ENCODE measurements at regions not wholly inside any gene's neighbourhood (a gene's known extent, or its start where the extent isn't known, plus 50 kb on each side); places are given as distances from the start of the nearest gene placed in this dataset.

DNA sequence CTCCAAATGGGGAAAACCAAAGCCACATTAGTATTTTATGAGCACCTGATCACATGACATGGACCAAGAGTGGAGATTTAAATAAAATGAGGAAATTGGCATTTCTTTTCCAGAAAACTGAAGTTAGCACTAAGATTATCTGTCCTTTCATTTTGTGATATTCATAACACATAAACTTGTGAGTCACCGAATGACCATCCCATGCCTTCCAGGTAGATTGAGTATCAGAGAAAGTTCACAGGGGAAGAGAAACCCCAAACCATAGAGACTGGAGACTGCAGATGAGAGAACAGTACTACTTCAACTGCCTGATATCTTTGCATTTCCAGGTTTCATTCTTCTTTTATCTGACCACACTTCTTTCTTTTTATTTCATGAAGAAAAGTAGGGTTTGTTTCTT is 176.3 kb upstream of the LRP1B start:
- Mint-ChIP-seq H3K27me3 (no peaks in the 10 kb centered on the region), H3K4me1 (no peaks in the 10 kb centered on the region), H3K4me3 (no peak overlapping the region), H3K9me3 (ENCODE audit: insufficient read depth) (peaks cover 5% of the 10 kb centered on the region), H3K27ac (no peak overlapping the region)
- Histone ChIP-seq H3K4me2 (replicated peaks; ENCODE audit: low read depth, low read length, poor library complexity, severe bottlenecking) (no peak overlapping the region), H3K4me1 (ENCODE audit: control insufficient read depth in 2 of 2, insufficient read depth in 2 of 2, low read length in 2 of 2) (no peaks in the 10 kb centered on the region), H4K20me1 (ENCODE audit: control insufficient read depth, insufficient read depth, low read length, poor library complexity, severe bottlenecking) (no peaks in the 10 kb centered on the region), H3K27ac (ENCODE audit: low read length in 2 of 2) (no peak overlapping the region), H3K27me3 (replicated peaks in 1 of 4; ENCODE audit: control extremely low read depth in 1 of 4, control insufficient read depth in 3 of 4, insufficient read depth in 4 of 4, low read length in 3 of 4) (no peaks in the 10 kb centered on the region), H3K9ac (ENCODE audit: low read length) (no peak overlapping the region), H2AFZ (ENCODE audit: insufficient read depth, low read depth, low read length, poor library complexity, severe bottlenecking) (no peak overlapping the region), H3K9me3 (ENCODE audit: control extremely low read depth in 1 of 3, control insufficient read depth in 2 of 3, insufficient read depth in 1 of 3, low read length in 2 of 3) (peaks cover 0 to 8% (median 2%) of the 10 kb centered on the region in 3 donors), H3K79me2 (ENCODE audit: control insufficient read depth, insufficient read depth, low read length) (no peaks in the 10 kb centered on the region), H3K36me3 (replicated peaks in 1 of 2; ENCODE audit: control extremely low read depth in 1 of 2, control insufficient read depth in 1 of 2, extremely low read depth in 1 of 2, insufficient read depth in 2 of 2, low read length in 1 of 2) (no peaks in the 10 kb centered on the region), H3K4me3 (ENCODE audit: control extremely low read depth in 1 of 5, extremely low read depth in 1 of 5, insufficient read depth in 1 of 5, low read depth in 2 of 5, low read length in 4 of 5) (no peak overlapping the region)
- no peak for DNase-seq
- ChIA-PET POLR2A (no interaction called here), CTCF (no interaction called here)
- WGBS (ENCODE audit: insufficient coverage), result no CpG with 5 or more reads among the region's 1 CpG
- ATAC-seq (ENCODE audit: low read depth), result no peak
- intact Hi-C loops (cut with micrococcal nuclease), result no loop called here
- TF ChIP-seq EZH2 (IDR thresholded peaks at IDR 0.05; ENCODE audit: borderline replicate concordance, insufficient read depth, low read depth, low read length, poor library complexity, severe bottlenecking), result no peak
- TF ChIP-seq, protein P1, sequence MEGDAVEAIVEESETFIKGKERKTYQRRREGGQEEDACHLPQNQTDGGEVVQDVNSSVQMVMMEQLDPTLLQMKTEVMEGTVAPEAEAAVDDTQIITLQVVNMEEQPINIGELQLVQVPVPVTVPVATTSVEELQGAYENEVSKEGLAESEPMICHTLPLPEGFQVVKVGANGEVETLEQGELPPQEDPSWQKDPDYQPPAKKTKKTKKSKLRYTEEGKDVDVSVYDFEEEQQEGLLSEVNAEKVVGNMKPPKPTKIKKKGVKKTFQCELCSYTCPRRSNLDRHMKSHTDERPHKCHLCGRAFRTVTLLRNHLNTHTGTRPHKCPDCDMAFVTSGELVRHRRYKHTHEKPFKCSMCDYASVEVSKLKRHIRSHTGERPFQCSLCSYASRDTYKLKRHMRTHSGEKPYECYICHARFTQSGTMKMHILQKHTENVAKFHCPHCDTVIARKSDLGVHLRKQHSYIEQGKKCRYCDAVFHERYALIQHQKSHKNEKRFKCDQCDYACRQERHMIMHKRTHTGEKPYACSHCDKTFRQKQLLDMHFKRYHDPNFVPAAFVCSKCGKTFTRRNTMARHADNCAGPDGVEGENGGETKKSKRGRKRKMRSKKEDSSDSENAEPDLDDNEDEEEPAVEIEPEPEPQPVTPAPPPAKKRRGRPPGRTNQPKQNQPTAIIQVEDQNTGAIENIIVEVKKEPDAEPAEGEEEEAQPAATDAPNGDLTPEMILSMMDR (IDR thresholded peaks at IDR 0.05), result no peak

DNA sequence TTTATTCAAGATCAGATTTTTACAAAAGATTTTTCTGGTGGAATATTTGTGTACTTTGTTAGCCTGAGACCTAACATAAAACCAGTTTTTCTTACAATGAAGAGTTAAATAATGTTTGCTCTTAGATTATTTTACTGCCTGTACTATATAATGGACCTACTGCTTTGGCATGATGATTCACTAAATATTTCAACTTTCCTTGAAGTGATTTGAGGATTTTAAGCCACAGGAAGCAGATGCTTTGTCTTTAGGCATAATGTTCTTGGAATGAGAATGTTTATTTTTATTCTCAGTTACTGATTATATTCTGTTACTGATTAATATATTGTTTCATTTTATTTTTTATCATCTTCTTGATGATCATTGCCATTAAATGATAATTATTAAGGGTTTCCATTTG is 175.3 kb upstream of the LRP1B start:
- CTCF ChIA-PET, result no interaction called here
- H3K27me3 ChIP-seq (replicated peaks in 1 of 4; ENCODE audit: control extremely low read depth in 1 of 4, control insufficient read depth in 3 of 4, insufficient read depth in 4 of 4, low read length in 3 of 4), result no peaks in the 10 kb centered on the region

More for the DNA sequence above, 175.3 kb upstream of the LRP1B start:
- no peak overlapping the region for H3K4me3 ChIP-seq (ENCODE audit: control extremely low read depth in 1 of 5, extremely low read depth in 1 of 5, insufficient read depth in 1 of 5, low read depth in 2 of 5, low read length in 4 of 5)
- no peak overlapping the region for H3K9ac ChIP-seq (ENCODE audit: low read length)
- no peaks in the 10 kb centered on the region for H3K4me1 ChIP-seq (ENCODE audit: control insufficient read depth in 2 of 2, insufficient read depth in 2 of 2, low read length in 2 of 2)
- DNase-seq (no peak), ATAC-seq (ENCODE audit: low read depth) (no peak)
- Mint-ChIP-seq H3K9me3 (ENCODE audit: insufficient read depth) (peaks cover 5% of the 10 kb centered on the region), H3K27ac (no peak overlapping the region), H3K4me3 (no peak overlapping the region), H3K4me1 (no peaks in the 10 kb centered on the region), H3K27me3 (no peaks in the 10 kb centered on the region)
- H3K36me3 ChIP-seq (replicated peaks in 1 of 2; ENCODE audit: control extremely low read depth in 1 of 2, control insufficient read depth in 1 of 2, extremely low read depth in 1 of 2, insufficient read depth in 2 of 2, low read length in 1 of 2), result no peaks in the 10 kb centered on the region
- H4K20me1 ChIP-seq (ENCODE audit: control insufficient read depth, insufficient read depth, low read length, poor library complexity, severe bottlenecking), result no peaks in the 10 kb centered on the region
- no peak for TF ChIP-seq EZH2 (IDR thresholded peaks at IDR 0.05; ENCODE audit: borderline replicate concordance, insufficient read depth, low read depth, low read length, poor library complexity, severe bottlenecking)
- TF ChIP-seq, protein P1 (IDR thresholded peaks at IDR 0.05), result no peak
- POLR2A ChIA-PET, result no interaction called here
- no peak overlapping the region for H3K4me2 ChIP-seq (replicated peaks; ENCODE audit: low read depth, low read length, poor library complexity, severe bottlenecking)
- peaks cover 0 to 8% (median 2%) of the 10 kb centered on the region in 3 donors for H3K9me3 ChIP-seq (ENCODE audit: control extremely low read depth in 1 of 3, control insufficient read depth in 2 of 3, insufficient read depth in 1 of 3, low read length in 2 of 3)
- intact Hi-C loops (cut with micrococcal nuclease), result no loop called here
- no peaks in the 10 kb centered on the region for H3K79me2 ChIP-seq (ENCODE audit: control insufficient read depth, insufficient read depth, low read length)
- H2AFZ ChIP-seq (ENCODE audit: insufficient read depth, low read depth, low read length, poor library complexity, severe bottlenecking), result no peak overlapping the region
- no peak overlapping the region for H3K27ac ChIP-seq (ENCODE audit: low read length in 2 of 2)

Data from B cell (primary cell).